Stimulated activated naive CD8-positive, alpha-beta T cell treated with anti-CD3 and anti-CD28 coated beads, Interleukin-15, Interleukin-2, amounts not matched to agents 100 ng/mL and 50 ng/mL, for 24 hours (primary cell): ENCODE measurements at regions not wholly inside any gene's neighbourhood (a gene's known extent, or its start where the extent isn't known, plus 50 kb on each side); places are given as distances from the start of the nearest gene placed in this dataset.
"Not testable (repeated sequence)": the region's sequence is repeated elsewhere in the genome, so short reads cannot be mapped to it uniquely, and the experiment has no call there.

Source experiments
- H3K27ac Mint-ChIP-seq: one replicate; pipeline ENCODE4 v1.8.0; 2021; ENCODE audit warnings: mild to moderate bottlenecking, mixed read lengths
- H3K27me3 Mint-ChIP-seq: one replicate; pipeline ENCODE4 v1.8.0; 2021; ENCODE audit warnings: mixed read lengths
- H3K36me3 Mint-ChIP-seq: one replicate; pipeline ENCODE4 v1.8.0; 2021; ENCODE audit warnings: low read depth, mixed read lengths
- H3K4me1 Mint-ChIP-seq: one replicate; pipeline ENCODE4 v1.8.0; 2021; ENCODE audit warnings: low read depth, mixed read lengths
- H3K4me3 Mint-ChIP-seq: one replicate; pipeline ENCODE4 v1.8.0; 2021; ENCODE audit warnings: mild to moderate bottlenecking, mixed read lengths
- H3K9me3 Mint-ChIP-seq: one replicate; pipeline ENCODE4 v1.8.0; 2021; ENCODE audit warnings: mixed read lengths

GRCh38 chr14:104298458-104298857, 160.1 kb downstream of the KIF26A start:
- Mint-ChIP-seq H3K27ac (no peak overlapping the region), H3K4me3 (no peak overlapping the region), H3K36me3 (no peaks in the 10 kb centered on the region), H3K27me3 (no peaks in the 10 kb centered on the region), H3K4me1 (no peaks in the 10 kb centered on the region), H3K9me3 (no peaks in the 10 kb centered on the region)

GRCh38 chr14:104299993-104300761, 161.8 kb downstream of the KIF26A start:
- Mint-ChIP-seq H3K4me3 (no peak overlapping the region), H3K9me3 (no peaks in the 10 kb centered on the region), H3K36me3 (no peaks in the 10 kb centered on the region), H3K4me1 (no peaks in the 10 kb centered on the region), H3K27ac (no peak overlapping the region), H3K27me3 (no peaks in the 10 kb centered on the region)

DNA sequence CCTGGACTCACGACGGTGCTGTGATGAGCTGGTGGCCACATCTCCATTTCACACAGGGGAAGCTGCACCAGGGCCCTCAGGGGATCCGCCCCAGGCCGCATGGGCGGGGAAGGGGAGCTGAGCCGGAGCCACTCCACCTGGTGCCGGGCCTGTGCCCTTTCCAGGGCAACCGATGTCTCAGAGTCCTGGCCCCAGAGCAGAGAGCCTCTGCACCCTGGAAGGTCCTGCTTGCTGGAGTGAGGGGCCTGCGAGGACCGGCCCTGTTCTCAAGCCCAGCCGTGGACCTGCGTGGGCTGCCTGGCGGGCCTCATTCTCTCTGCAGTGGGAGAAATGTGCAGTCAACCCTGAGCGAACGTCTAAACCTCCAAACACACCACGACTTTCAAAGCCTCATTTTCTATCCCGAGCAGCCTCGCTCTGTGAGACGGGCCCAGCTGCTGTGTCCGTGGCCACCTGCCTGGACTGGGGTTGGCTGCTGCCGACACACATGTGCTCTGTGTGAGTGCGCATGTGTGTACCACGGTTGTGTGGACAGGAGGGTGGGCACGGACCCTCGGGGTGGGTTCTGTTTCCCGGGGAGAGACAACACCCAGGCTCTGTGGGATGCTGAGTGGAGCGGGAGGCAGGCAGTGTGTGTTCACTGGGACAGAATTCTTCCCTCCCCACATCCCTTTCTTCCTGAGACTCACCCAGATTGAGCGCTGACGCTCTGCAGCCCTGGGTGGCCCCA, 163.5 kb downstream of the KIF26A start:
- Mint-ChIP-seq H3K4me3 (no peak overlapping the region), H3K27me3 (no peaks in the 10 kb centered on the region), H3K36me3 (no peaks in the 10 kb centered on the region), H3K27ac (no peak overlapping the region), H3K9me3 (no peaks in the 10 kb centered on the region), H3K4me1 (no peaks in the 10 kb centered on the region)

- Mint-ChIP-seq H3K4me3 (no peak overlapping the region), H3K27me3 (no peaks in the 10 kb centered on the region), H3K9me3 (no peaks in the 10 kb centered on the region), H3K4me1 (no peaks in the 10 kb centered on the region), H3K36me3 (no peaks in the 10 kb centered on the region), H3K27ac (no peak overlapping the region)
These were observed 164.5 kb downstream of the KIF26A start for GRCh38 chr14:104302794-104303405.

DNA sequence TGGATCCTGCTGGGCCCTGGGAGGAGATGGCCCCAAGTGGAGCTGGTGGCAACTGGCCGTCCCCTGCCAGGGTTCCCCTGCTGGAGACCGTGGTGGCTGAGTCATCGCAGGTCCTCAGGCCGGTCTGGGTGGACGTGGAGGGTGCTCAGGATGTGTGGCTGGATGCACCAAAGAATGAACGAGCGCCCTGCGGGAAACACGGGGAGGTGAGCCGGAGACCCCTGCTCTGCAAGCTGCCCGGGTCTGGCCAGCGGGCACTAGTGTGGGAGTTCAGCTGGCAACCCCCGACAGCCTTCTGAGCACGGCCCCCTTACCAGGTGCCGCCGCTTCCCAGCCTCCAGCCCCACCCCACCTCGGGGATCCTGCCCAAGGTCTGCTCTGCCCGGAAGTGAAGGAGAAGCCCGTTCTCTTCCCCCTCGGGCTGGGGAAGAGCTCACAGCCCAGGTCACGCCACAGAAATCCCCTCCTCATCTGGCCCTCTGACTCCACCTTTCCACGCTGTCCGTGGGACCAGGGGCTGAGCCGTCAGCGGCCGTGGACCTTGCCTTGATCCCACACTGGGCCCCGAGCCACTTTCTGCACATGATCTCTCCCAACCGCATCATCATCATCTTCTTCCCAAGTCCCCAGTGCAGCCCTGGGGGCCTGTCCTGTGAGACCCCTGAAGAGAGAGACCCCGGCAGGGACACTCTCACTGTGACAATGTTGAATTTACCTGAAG, 165.5 kb downstream of the KIF26A start:
- H3K4me1 Mint-ChIP-seq: no peaks in the 10 kb centered on the region
- H3K27ac Mint-ChIP-seq: no peak overlapping the region
- H3K36me3 Mint-ChIP-seq: no peaks in the 10 kb centered on the region
- no peak overlapping the region for H3K4me3 Mint-ChIP-seq
- H3K27me3 Mint-ChIP-seq: no peaks in the 10 kb centered on the region
- no peaks in the 10 kb centered on the region for H3K9me3 Mint-ChIP-seq

DNA sequence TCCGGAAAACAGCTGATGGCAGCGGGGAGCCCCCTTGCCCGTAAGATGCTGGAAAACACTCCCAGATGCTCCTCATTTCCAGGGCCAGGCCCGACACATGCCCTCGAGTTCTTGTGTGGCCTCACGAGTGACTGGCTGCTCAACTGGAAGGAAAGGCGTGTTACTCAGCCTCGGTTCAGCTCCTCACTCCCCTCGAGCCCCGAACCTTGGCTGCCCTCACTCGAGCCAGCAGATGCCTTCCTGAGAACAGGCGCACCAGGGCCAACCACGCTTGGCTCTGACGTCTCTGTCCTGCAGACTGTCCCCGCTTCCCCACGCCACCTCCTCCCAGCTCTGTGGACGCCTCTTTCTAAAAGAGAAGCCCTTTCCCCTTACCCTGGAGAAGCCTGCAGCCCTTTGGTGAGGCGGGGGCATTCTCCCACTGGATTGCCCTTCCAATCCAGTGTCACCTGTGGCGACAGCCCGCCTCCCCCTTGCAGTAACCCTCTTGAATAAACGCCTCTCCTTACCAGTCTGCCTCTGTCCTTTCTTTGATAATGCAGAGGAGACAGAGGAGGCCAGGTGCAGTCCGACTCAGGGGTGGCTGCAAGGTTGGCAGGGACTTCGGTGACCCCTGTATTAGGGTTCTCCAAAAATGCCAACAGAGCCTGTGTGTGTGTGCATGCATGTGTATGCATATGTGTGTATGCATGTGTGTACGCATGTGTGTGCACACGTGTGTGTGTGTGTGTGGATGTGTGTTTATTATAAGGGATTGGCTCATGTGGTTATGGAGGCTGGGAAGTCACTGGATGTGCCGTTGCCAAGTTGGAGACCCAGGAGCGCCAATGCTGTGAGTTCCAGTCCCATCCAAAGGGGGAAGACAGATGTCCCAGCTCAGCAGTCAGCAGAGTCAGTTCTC, 166.3 kb downstream of the KIF26A start:
- Mint-ChIP-seq H3K27me3 (no peaks in the 10 kb centered on the region), H3K9me3 (no peaks in the 10 kb centered on the region), H3K36me3 (no peaks in the 10 kb centered on the region), H3K4me3 (no peak overlapping the region), H3K4me1 (no peaks in the 10 kb centered on the region), H3K27ac (no peak overlapping the region)

GRCh38 chr14:104305511-104306449, 167.4 kb downstream of the KIF26A start:
- H3K4me1 Mint-ChIP-seq: no peaks in the 10 kb centered on the region
- H3K36me3 Mint-ChIP-seq: no peaks in the 10 kb centered on the region
- no peak overlapping the region for H3K4me3 Mint-ChIP-seq
- H3K27me3 Mint-ChIP-seq: no peaks in the 10 kb centered on the region
- no peak overlapping the region for H3K27ac Mint-ChIP-seq
- no peaks in the 10 kb centered on the region for H3K9me3 Mint-ChIP-seq

DNA sequence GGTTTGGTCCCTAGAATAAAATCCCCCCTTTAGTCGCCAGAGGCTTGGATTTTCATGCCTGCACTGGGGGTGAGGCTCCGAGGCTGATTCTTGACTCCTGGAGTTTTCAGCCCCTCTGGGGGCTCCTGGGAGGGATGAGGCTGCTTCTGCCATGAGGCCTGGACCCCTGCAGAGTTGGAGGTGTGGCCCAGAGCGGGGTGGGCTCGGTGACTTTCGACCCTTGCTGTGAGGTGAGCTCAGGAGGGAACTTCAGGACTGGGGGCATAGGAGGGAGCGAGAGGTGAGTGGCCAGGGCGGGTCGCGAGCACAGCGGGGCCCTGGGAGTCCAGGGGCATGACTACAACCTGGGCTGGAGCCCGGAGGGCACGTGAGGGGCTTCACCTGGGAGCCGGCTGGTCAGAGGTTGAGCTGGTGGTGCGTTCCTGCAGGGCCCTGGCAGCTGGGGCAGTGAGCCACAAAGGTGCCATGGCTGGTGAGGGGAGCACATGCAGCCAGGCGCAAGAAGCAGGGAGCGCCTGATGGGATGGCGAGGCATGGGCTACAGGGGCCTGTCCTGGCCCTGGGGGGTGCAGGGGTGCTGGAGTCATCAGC, 168.2 kb downstream of the KIF26A start:
- no peak overlapping the region for H3K27ac Mint-ChIP-seq
- H3K4me3 Mint-ChIP-seq: no peak overlapping the region
- H3K9me3 Mint-ChIP-seq: no peaks in the 10 kb centered on the region
- H3K36me3 Mint-ChIP-seq: no peaks in the 10 kb centered on the region
- H3K27me3 Mint-ChIP-seq: no peaks in the 10 kb centered on the region
- no peaks in the 10 kb centered on the region for H3K4me1 Mint-ChIP-seq

GRCh38 chr14:104307246-104307626, 168.8 kb downstream of the KIF26A start:
- Mint-ChIP-seq H3K4me3 (no peak overlapping the region), H3K36me3 (no peaks in the 10 kb centered on the region), H3K27ac (no peak overlapping the region), H3K4me1 (no peaks in the 10 kb centered on the region), H3K27me3 (no peaks in the 10 kb centered on the region), H3K9me3 (no peaks in the 10 kb centered on the region)

DNA sequence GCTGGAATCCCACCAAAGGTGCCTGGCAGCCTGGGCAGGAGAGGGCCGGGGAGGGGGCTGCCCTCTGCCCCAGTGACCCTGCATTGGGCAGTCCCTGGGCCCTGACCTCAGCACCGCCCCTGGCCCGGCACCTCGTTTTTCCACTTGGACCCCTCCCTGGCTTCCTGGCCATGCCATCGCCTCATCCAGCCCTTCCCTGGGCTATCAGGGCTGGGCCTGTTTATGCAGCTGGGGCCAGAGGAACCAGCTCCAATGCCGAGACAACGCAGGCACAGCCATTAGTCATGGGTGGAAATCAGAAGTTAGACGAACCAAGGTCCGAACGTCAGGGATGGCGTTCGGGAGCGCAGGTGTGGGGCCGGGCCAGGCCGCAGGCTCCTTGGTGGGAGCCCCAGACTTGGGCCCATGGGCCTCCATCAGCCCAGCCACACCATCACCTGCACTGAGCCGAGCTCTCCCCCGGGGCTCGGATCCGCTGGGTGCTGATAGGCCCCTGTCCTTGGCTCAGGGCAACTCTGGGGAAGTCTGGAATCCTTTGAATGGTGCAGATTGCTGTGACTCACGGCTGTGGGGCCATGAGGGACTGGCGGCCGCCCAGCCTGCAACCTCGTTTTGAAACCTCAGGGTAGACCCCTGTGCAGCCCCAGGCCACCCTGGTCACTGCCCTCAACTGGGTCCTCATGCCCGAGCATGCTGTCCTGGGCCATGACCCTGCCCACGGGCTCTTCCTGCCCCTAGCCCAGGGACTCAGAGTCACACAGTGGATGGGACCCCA, 169.4 kb downstream of the KIF26A start:
- Mint-ChIP-seq H3K4me1 (no peaks in the 10 kb centered on the region), H3K27ac (no peak overlapping the region), H3K9me3 (no peaks in the 10 kb centered on the region), H3K4me3 (no peak overlapping the region), H3K27me3 (no peaks in the 10 kb centered on the region), H3K36me3 (no peaks in the 10 kb centered on the region)

DNA sequence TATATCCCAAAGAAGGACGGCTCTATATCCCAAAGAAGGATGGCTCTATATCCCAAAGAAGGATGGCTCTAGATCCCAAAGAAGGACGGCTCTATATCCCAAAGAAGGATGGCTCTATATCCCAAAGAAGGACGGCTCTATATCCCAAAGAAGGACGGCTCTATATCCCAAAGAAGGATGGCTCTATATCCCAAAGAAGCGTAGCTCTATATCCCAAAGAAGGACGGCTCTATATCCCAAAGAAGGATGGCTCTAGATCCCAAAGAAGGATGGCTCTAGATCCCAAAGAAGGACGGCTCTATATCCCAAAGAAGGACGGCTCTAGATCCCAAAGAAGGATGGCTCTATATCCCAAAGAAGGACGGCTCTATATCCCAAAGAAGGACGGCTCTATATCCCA, 170.1 kb downstream of the KIF26A start:
- H3K27ac Mint-ChIP-seq, H3K4me1 Mint-ChIP-seq, H3K27me3 Mint-ChIP-seq, H3K9me3 Mint-ChIP-seq, H3K4me3 Mint-ChIP-seq, H3K36me3 Mint-ChIP-seq: not testable (repeated sequence)

DNA sequence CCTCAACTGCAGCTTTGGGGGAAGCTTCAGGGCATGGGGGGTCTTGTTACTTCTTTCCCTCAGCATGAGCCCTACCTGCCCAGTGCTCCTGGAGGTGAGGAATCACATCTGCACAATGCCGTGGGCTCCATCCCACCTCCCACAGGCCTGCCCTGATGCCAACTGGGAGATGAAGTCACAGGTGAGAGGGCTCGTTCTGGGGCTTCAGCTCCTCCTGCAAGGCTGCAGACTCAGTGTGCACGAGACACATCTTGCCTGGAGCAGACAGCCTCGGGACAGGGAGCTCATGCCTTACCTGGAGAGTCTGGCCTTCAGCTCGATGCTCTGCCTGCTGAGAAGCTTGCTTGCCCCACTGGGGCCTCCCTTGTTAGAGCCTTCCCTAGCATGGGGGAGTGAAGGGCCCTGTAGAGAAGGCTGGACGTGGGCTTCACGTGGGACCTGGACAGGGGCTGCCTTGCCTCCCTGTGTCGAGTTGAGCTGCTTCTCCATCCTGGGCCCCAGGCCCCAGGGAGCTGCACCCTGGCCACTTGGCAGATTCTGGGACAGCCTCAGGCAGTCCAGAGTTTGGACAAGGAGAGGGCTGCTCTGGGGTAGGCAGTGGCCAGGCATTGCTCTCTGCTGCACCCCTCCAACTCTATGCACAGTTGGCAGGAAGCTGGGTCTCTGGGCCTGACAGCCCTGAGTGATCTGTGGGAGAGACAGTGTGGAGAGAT, 171.4 kb downstream of the KIF26A start:
- no peaks in the 10 kb centered on the region for H3K4me1 Mint-ChIP-seq
- H3K9me3 Mint-ChIP-seq: no peaks in the 10 kb centered on the region
- no peaks in the 10 kb centered on the region for H3K36me3 Mint-ChIP-seq
- H3K4me3 Mint-ChIP-seq: no peak overlapping the region
- H3K27ac Mint-ChIP-seq: no peak overlapping the region
- no peaks in the 10 kb centered on the region for H3K27me3 Mint-ChIP-seq
